Hepatocyte (in vitro differentiated cells): ENCODE measurements at regions not wholly inside any gene's neighbourhood (a gene's known extent, or its start where the extent isn't known, plus 50 kb on each side); places are given as distances from the start of the nearest gene placed in this dataset.

Experiments
- EZH2phosphoT487 ChIP-seq: fragments of 200-600 bp; sonication (generic); IDR thresholded peaks from one replicate; pipeline ENCODE4 v1.6.1; 2018; ENCODE audit warnings: antibody characterized with exemption, mild to moderate bottlenecking, low read depth, moderate library complexity; ENCODE audit not compliant: unreplicated experiment, severe bottlenecking
- TF ChIP-seq, protein P1 (sequence below): fragments of 200-600 bp; sonication (generic); IDR thresholded peaks from 2 replicates; pipeline ENCODE4 v1.5.1; 2016; ENCODE audit warnings: antibody characterized with exemption, mild to moderate bottlenecking; ENCODE audit not compliant: poor library complexity

DNA sequence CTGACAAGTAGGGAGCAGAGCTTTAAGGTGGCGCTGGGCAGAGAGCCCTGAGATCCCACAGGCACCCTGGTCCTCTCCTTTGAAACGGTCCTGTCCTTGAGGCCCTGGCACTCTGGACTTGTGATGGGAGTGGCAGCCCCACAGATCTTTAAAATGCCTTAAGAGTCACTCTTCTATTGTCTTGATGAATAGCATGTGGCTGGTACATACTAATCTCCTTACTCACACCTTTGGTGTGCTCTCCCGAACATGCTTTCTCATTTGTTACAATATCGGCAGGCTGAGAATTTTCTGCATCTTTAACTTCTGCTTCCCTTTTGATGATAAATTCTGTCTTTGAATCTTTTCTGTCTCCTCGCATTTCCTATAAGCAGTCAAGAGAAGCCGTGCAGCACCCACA is 333.8 kb downstream of the TFAP2A start:
- TF ChIP-seq, protein P1, sequence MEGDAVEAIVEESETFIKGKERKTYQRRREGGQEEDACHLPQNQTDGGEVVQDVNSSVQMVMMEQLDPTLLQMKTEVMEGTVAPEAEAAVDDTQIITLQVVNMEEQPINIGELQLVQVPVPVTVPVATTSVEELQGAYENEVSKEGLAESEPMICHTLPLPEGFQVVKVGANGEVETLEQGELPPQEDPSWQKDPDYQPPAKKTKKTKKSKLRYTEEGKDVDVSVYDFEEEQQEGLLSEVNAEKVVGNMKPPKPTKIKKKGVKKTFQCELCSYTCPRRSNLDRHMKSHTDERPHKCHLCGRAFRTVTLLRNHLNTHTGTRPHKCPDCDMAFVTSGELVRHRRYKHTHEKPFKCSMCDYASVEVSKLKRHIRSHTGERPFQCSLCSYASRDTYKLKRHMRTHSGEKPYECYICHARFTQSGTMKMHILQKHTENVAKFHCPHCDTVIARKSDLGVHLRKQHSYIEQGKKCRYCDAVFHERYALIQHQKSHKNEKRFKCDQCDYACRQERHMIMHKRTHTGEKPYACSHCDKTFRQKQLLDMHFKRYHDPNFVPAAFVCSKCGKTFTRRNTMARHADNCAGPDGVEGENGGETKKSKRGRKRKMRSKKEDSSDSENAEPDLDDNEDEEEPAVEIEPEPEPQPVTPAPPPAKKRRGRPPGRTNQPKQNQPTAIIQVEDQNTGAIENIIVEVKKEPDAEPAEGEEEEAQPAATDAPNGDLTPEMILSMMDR, result no peak
- no peak for TF ChIP-seq EZH2phosphoT487
